ENCODE measurements at regions not wholly inside any gene's neighbourhood (a gene's known extent, or its start where the extent isn't known, plus 50 kb on each side); places are given as distances from the start of the nearest gene placed in this dataset.

DNA sequence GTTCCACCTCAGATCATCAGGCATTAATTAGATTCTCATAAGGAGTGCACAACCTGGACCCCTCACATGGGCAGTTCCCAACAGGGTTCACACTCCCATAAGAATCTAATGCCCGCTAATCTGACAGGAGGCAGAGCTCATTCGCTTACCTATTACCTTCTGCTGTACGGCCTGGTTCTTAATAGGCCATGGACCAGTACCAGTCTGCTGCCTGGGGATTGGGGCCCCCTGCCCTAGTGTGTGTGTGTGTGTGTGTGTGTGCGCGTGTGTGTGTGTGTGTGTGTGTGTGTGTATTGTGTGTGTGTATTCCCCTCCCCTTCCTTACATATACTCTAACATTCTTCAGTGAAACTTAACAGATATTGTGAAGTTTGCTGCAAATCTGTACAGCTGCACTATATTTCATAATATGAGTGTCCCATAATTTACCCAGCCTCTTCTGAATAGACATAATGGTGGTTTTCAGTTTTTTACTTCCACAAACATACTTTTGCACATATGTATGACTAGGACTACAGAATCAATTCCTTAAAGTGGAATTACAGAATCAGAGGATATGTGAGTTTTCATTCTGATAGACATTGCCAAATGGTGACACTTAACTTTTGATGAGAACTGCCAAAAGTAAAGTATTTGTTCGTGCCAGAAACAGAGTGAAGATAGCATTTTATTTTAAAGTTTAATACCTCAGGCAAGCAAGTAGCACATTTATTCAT lies 205.2 kb upstream of the EEA1 start:
- peak in 1 of 3 donors; percentile 28 for DNase-seq

DNA sequence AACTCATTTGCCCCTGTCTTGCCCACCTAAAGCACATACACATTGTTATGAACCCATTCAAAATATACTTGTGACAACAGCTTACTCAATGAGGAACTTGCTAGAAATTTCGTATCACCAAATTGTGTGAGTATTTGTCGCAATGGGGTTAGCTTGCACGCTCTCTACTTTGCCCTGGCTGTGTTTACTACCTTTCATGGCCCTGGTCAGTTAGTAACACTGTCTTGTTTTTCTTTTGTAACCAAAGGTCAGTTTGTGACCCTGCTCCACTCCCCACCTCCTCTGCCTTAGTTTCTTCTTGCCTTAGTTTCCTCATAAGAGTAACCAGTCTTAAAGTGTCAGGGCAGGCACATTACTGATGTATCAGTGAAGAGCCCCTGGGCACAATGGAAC lies 205.8 kb upstream of the EEA1 start:
- peak in 1 of 3 donors; percentile 24 for DNase-seq

DNA sequence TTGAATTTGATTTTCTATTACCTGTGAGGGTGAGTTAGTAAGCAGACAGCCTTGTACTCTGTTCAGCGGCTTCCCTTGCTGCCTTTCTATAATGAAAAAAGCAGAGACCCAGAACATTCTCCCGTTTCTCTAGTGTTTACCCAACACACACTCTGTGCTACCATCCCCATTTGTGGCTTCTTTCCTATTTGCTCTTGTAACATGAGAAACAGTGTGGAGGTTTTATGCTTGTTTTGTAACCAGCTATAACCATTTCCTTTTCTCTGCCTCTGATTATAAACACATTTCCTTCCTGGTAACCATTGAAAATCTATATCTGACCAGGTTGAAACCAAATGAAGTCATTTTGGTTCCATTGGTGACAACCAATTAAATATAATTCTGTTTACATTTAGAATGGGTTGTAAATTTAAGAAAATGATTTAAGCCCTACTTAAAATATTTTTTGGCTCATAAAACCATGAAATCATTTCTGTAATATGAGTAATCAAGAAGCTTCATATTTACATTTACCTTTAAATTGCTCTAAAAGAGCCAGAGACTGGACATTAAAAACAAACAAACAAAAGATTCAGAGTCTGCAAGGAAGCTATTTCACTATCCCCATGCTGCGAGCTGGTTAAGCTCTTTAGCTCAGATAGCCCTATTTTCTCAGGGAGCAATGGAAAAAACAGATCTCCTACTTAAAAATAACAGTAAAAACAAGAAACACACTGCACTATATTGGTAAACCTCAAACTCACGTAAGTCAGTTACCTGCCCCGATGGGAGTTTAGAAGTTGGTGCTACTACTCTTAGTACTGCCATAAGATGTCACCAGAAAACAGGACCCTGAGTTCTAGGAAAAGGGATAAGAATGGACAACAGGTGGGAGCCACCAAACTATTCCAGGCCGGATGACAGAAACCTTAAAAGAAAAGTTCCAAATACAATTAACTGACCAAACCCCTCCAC lies 206.5 kb upstream of the EEA1 start:
- DNase-seq: peak in 1 of 3 donors; percentile 61

DNA sequence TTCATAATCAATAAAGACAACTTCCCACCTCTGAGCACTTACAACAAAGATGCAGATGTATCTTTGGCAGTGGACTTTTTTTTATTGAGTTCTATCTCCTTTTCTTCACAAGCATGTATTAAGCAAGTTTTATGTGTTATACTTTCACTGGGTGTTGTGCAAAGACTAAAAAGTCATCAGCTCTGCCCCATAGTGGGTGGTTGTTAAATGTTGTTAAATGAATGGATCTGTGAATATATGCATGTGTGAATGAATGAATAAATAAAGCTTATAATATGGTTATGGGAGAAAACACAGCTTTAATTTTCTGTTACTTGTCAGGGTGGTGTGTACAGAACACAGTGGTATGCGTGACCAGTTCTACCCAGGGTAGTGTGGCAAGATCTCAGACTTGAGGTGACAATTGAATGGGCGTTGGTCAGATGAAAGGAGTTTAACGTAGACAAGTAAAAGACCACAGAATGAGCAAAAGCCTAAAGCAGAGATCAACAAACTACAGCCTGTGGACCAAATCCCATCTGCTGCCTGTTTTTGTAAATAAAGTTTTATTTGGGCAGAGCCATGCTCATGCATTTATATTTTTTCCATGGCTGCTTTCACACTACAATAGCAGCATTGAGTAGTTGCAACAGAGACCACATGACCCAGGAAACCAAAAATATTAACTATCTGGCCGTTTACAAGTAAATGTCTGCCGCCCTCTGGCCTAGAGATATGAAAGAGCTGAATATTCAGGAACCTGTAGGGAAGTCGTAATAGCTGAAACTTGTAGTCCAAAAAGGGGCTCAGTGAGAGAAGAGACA lies 207.4 kb upstream of the EEA1 start:
- DNase-seq: peak in 1 of 3 donors; percentile 12

DNA sequence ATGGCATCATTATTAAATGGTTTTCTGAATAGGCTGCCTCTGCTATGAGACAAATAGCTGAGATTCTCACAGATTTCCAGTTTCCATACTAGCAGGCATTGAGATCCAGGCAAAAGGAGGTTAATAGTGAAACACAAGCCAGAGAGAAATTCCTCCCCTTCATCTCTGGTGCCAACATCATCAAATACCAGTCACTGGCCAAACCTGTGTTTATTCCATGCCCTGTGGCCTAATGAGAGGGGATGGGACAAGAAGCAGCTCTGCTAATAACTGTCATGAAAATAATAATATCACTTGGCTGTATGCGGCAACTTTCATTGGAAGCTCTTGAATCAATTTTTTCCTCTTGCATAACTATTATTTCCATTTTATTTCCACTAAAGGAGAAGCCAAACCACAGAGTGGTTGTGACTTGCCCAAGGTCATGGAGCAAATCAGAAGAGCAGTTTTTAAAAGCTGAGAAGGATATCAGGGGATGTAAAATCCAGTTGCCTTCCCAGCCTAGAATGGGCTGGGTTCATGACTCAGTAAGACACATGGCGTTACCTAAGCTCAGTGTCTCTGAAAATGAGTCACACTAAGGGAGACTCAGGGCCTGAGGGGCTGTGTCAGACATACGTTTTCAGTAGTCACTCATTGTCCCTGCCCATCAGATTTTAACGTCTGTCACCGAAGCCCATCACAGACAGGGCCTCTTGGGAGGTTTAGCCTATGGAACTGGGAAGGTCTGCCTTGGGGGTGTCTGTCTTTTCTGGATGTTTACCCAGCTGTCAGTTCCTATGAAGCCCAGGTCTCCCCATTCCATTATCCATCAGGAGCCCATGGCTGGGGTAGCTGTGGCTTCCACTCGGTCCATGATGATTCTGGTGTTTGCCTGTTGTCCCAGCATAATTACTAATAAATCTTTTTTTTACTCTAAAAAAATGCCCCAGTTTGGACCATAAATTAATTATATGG lies 208.8 kb upstream of the EEA1 start:
- DNase-seq: no peak

DNA sequence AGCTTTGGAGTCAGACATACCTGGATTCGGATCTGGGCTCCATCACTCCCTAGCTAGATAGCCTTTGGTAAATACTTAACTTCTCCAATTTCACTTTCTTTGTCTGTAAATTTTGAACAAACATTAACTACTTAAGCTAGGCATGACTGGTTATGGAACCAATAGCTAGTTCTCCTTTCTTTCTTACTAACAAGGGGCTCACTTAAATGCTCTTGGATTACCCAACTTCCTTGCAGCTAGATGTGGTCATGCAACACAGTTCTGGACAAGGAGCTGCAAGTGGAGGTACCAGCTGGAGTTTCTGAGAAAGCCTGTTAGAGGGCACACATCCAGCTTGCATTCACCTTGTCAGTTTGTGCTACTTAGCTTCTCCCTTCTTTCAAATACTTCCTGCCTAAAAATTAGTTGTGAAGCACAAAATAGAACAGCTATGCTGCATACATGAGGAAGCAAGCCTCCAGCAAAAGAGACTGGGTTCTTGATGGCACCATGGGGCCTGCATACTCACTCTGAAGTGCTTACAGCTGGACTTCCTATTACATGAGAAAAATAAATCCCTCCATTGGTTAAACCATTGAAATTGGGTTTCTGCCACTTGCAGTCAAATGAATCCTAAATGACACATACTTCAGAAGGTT lies 210.1 kb upstream of the EEA1 start:
- no peak for DNase-seq

DNA sequence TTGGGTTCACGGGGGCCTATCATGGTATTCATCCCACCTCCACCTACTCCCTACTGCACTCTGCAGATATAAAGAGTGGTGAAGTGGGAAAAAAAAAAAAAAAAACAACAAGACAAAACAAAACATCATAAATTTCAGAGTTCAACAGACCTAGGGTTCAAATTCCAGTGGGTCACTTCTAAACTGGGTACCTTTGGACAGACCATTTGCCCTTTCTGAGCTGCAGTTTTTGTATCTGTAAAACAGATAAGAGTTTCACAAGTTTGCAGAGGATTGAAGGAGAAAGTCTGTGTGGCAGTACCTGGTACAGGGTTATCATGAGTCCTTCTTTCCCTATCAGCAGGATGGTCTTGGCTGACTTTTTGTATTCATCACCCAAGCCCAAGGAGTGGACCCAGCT lies 211.2 kb upstream of the EEA1 start:
- DNase-seq: no peak

DNA sequence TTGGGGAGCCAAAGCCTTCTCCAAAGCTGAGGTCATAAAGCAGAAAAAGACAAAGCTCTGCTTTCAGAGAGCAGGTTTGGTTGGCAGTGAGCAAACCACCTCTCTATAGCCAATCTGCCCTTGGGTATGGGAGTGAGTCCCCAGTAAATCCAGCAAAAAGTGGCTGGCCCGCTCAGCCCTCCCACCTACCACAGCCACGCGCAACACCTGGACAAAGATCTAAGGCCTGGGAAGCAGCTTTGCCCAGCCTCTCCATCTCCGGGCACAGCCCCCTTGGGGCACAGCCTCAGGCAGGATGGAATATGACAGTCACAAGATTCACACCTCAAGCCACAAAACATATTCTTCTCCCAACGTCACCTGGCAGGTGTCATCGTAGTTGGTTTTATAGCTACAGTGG lies 211.7 kb upstream of the EEA1 start:
- no peak for DNase-seq

DNA sequence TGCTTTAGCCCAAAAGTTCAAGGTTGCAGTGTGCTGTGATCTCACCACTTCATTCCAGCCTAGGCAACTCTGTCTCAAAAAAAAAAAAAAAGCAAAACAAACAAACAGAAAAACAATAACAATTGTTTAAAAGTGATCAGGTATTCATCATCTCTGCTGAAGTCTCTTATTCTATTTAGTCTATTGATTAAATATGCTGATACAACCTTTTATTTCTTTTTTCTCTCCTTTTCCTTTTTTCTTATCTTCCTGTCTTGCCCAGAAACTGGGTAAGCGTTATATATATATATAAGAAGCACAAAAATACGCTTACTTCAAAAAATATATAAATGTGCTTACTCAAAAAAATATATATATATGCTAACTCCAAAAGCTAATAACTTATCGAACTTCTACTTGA lies 213.8 kb upstream of the EEA1 start:
- DNase-seq: no peak

DNA sequence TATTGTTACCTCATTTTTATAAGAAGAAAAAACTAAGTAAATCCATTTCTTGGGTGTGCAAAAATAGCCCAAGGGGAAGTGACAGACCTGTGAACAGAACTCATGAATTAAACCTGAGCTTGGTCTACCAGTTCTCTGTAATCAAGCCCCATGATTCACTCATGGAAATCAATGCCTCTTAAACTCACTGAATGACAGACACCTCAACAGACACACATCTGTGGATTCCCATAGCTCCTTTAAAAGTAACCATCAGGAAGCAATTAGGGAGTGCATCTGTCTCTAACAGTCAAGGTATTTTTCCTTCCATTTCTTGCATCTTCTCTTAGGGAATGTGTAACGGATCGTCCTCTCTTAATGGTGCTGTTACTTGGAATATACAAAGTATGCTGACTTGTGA lies 215.0 kb upstream of the EEA1 start:
- DNase-seq: peak in 1 of 3 donors; percentile 16

DNA sequence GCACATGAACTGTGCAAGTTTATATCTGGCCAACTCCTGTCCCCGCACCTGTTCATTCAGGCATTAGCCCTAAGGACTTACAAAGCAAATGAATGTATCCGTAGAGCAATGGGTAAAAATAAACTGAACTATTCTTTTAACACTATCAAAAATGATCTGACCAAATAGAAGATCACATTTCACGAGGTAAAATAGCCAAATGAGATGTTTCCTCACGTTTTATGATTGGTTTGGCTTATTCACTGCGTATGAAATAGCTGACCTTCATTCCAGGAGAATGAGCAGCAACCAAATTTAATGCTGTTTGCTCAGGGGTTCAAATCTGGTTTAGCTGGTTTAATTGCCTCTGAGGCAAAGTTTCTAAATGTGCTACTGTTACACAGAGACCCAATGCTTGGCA lies 216.0 kb upstream of the EEA1 start:
- DNase-seq: no peak

DNA sequence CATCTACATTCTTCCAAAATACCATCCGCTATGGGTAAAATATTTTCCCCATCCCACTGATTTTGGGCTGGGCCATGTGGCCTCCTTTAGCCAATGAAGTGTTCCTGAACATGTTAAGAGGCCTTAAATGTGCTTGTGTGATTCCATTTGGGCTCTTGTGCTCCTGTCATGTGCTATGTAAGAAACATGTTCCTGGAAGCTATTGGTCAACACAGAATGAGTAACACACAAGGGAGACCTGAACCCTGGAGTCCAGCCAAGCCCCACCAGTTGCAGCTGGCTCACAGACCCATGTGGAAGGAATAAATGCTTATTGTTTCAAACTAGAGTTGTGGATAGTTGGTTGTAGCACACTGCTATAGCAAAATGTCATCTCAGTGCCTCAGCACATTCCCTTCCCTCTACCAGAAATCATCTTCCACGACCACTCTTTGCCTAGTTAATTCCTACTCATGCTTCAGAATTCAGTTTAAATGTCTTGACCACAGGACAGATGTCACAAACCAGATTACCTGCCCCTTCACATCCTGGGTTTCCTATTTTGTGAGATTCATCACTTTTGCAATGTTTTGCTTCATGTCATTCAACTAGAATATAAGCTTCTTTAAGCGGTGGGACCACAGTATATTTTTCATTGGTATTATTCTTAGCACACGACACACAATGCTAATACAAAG lies 217.3 kb upstream of the EEA1 start:
- peak in 1 of 3 donors; percentile 38 for DNase-seq

DNA sequence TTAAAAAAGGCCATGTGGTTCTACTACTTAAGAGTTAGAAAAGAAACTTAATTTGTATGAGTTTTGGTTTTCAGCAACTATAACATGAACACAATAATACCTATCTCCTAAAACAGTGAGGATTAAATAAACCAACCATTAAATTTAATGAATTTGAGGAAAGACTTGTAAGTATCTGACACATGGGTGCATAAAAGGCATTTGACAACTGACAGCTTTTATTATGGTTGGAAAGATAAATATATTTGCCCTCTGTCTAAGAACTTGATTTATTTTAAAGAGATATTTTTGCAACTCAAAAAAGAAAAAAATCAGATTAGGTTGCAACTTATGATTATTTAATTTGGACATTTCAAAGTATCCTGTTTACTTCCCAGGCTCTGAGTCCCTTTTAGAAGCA lies 217.9 kb upstream of the EEA1 start:
- DNase-seq: no peak

DNA sequence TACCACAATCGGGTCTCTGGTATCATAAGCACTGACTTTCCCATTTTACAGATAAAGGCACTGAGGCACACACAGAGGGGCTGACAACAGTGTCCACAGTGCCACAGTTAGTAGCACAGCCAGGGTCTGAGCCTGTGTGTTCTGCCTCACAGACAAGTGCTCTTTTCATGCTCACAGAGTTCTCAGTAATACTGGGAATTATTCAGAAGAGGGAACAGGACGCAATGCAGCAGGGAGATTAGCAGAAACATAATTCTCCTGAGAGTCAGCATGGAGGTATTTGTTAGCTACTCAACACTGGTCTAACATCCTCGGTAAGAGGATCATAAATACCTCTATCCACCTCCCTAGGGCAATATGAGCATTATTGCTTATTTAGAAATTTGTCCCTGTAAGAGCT lies 219.3 kb upstream of the EEA1 start:
- no peak for DNase-seq

DNA sequence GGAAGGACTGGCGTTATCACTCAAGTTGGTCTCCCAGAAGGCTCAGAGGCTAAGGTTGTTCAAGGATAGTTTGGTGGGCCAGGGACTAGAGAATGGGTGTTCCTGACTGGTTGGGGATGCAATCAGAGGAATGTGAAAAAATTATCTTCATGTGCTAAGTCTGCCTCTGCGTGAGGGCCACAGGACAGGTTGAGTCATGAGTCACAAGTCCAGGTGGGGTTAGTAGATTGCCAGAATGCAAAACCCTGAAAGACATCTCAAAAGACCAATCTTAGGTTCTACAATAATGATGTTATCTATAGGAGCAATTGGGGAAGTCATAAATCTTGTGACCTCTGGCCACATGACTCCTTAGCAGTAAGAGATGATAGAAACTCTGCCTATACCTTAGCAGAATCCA lies 220.1 kb upstream of the EEA1 start:
- DNase-seq: no peak

DNA sequence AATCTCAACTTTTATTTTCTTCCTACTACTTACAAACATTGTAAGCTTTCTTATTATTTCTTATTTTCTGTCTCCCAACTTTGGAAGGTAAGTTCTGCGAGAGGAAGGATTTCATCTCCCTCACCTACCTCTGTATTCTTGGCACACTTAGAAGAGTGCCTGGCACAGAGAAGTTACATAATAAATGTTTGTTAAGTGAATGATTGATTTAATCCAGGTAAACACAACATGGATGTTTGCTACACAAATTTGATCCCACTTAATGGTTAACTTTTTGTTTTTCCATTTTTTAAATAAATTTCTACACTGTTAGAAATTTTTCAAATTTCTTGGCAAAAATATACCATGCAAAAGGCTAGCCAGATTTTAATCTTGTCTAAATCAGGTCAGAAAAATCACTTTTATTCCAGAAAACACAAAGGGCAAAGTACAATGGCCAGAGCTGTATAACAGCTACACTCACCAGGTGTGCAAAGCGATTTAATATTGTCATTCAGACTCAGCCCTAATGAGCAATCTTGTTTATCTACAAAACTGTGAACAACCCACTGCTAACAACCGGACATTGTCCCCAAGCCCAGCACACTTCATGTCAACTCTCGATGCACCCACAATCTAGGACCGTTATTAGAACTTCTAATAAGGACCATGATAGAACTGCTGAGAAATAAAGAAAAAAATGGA lies 222.1 kb upstream of the EEA1 start:
- no peak for DNase-seq

DNA sequence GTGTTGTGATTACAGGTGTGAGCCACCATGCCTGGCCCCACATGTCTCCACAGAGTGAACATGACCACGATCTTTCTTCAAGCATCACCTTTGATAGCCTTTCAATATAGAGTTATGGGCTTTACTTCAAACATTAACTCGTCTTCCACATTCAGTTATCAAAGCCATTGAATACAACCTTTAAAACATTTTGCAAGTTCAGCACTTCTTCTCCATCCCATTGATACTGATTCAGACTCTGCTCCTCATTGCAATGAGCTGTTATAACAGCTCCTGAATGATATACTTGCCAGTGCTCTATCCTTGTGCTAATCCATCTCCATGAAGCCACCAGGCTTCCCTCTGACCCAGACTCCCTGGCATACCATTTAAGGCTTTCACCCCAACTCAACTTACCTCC lies 223.5 kb upstream of the EEA1 start:
- DNase-seq: no peak

DNA sequence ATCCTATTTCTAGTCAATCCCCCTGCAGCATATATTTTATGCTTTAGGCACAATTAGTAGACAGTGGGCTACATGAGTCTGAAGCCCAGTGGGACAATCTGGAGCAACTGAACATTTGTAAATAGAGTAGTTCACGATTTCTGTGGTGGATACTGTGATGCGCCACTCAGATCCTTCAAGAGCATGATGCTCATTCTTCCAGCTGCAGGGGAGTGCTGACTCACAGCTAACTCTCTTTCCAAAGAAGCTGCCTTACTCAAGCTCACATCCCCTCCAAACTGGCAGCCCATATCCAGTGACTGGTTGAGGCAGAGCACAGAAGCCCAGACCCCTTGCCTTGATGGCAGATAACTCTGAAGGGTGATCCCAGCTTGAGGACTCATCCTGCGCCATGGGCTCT lies 224.2 kb upstream of the EEA1 start:
- DNase-seq: no peak

DNA sequence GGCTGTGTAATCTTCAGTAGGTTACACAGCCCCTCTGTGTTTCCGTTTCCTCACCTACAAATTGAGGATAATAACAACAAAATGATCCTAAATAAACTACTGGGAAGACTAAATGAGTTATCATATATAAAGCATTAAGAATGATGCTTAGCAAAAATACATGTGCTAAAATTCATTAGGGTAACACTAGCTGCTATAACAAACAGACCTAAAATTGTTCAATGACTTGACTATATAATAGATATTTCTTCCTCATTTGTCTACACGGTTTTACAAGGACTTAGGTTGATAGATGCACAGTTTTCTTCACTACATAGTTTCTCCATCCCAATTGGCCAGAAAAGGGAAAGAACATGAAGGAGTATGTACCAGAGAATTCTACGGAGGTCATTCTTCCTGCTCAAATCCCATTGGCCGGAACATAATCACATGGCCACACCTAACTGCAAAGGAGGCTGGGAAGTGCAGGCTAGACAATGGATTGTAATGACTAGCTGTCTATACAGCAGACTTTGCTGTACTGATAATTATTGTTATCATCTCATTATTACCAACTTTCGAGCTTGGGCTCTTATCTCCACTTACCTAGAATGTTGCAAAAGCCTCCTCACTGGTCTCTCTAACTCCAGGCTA lies 223.5 kb upstream of the NUDT4 start:
- no peak for DNase-seq

All from muscle of back (tissue), 3 donors.